ENCODE measurements at regions not wholly inside any gene's neighbourhood (a gene's known extent, or its start where the extent isn't known, plus 50 kb on each side); places are given as distances from the start of the nearest gene placed in this dataset.
A peak's percentile ranks its signal among the peaks of the same experiment; 100 is the strongest.

GRCh38 chr1:234996245-234996757, 132.3 kb downstream of the TOMM20 start:
- peak overlapping the region; percentile 100 for H3K27ac ChIP-seq (ENCODE audit: low read length)
- no peaks in the 10 kb centered on the region for H3K27me3 ChIP-seq (ENCODE audit: control insufficient read depth in 1 of 2, insufficient read depth in 2 of 2, low read length in 2 of 2)
- peaks cover 43% of the 10 kb centered on the region for H3K4me1 ChIP-seq (ENCODE audit: control insufficient read depth, insufficient read depth, low read length)
- H3K4me3 ChIP-seq (ENCODE audit: low read length in 2 of 2) = no peak overlapping the region
- H3K36me3 ChIP-seq (ENCODE audit: control insufficient read depth in 2 of 2, insufficient read depth in 2 of 2, low read length in 2 of 2) = no peaks in the 10 kb centered on the region
- no peaks in the 10 kb centered on the region for H3K9me3 ChIP-seq (ENCODE audit: control insufficient read depth in 2 of 2, low read length in 2 of 2)
- peak overlapping the region in 1 of 2 donors; percentile 39 for H3K9ac ChIP-seq (ENCODE audit: low read length in 2 of 2)

GRCh38 chr1:234994436-234995295, 134.0 kb downstream of the TOMM20 start:
- Histone ChIP-seq H3K36me3 (ENCODE audit: control insufficient read depth in 2 of 2, insufficient read depth in 2 of 2, low read length in 2 of 2) (no peaks in the 10 kb centered on the region), H3K9ac (ENCODE audit: low read length in 2 of 2) (no peak overlapping the region), H3K4me1 (ENCODE audit: control insufficient read depth, insufficient read depth, low read length) (peaks cover 39% of the 10 kb centered on the region), H3K27me3 (ENCODE audit: control insufficient read depth in 1 of 2, insufficient read depth in 2 of 2, low read length in 2 of 2) (no peaks in the 10 kb centered on the region), H3K27ac (ENCODE audit: low read length) (no peak overlapping the region), H3K4me3 (ENCODE audit: low read length in 2 of 2) (no peak overlapping the region), H3K9me3 (ENCODE audit: control insufficient read depth in 2 of 2, low read length in 2 of 2) (no peaks in the 10 kb centered on the region)

- Histone ChIP-seq H3K4me3 (ENCODE audit: low read length in 2 of 2) (no peak overlapping the region), H3K9ac (ENCODE audit: low read length in 2 of 2) (no peak overlapping the region), H3K36me3 (ENCODE audit: control insufficient read depth in 2 of 2, insufficient read depth in 2 of 2, low read length in 2 of 2) (no peaks in the 10 kb centered on the region), H3K9me3 (ENCODE audit: control insufficient read depth in 2 of 2, low read length in 2 of 2) (no peaks in the 10 kb centered on the region), H3K27me3 (ENCODE audit: control insufficient read depth in 1 of 2, insufficient read depth in 2 of 2, low read length in 2 of 2) (no peaks in the 10 kb centered on the region), H3K4me1 (ENCODE audit: control insufficient read depth, insufficient read depth, low read length) (peaks cover 32% of the 10 kb centered on the region), H3K27ac (ENCODE audit: low read length) (no peak overlapping the region)
Measured at GRCh38 chr1:234992065-234992464, 136.6 kb downstream of the TOMM20 start.

GRCh38 chr1:234990874-234991801, 137.5 kb downstream of the TOMM20 start:
- Histone ChIP-seq H3K9me3 (ENCODE audit: control insufficient read depth in 2 of 2, low read length in 2 of 2) (no peaks in the 10 kb centered on the region), H3K27ac (ENCODE audit: low read length) (peak overlapping the region; percentile 98), H3K4me3 (ENCODE audit: low read length in 2 of 2) (no peak overlapping the region), H3K36me3 (ENCODE audit: control insufficient read depth in 2 of 2, insufficient read depth in 2 of 2, low read length in 2 of 2) (no peaks in the 10 kb centered on the region), H3K27me3 (ENCODE audit: control insufficient read depth in 1 of 2, insufficient read depth in 2 of 2, low read length in 2 of 2) (no peaks in the 10 kb centered on the region), H3K9ac (ENCODE audit: low read length in 2 of 2) (no peak overlapping the region), H3K4me1 (ENCODE audit: control insufficient read depth, insufficient read depth, low read length) (peaks cover 35% of the 10 kb centered on the region)

- peaks cover 39% of the 10 kb centered on the region for H3K4me1 ChIP-seq (ENCODE audit: control insufficient read depth, insufficient read depth, low read length)
- H3K27me3 ChIP-seq (ENCODE audit: control insufficient read depth in 1 of 2, insufficient read depth in 2 of 2, low read length in 2 of 2) = no peaks in the 10 kb centered on the region
- H3K4me3 ChIP-seq (ENCODE audit: low read length in 2 of 2) = no peak overlapping the region
- peak overlapping the region; percentile 98 for H3K27ac ChIP-seq (ENCODE audit: low read length)
- no peaks in the 10 kb centered on the region for H3K36me3 ChIP-seq (ENCODE audit: control insufficient read depth in 2 of 2, insufficient read depth in 2 of 2, low read length in 2 of 2)
- no peaks in the 10 kb centered on the region for H3K9me3 ChIP-seq (ENCODE audit: control insufficient read depth in 2 of 2, low read length in 2 of 2)
- peak overlapping the region in 1 of 2 donors; percentile 5 for H3K9ac ChIP-seq (ENCODE audit: low read length in 2 of 2)
Measured at GRCh38 chr1:234990328-234990675, 138.3 kb downstream of the TOMM20 start.

- Histone ChIP-seq H3K9ac (ENCODE audit: low read length in 2 of 2) (peak overlapping the region in 1 of 2 donors; percentile 11), H3K9me3 (ENCODE audit: control insufficient read depth in 2 of 2, low read length in 2 of 2) (no peaks in the 10 kb centered on the region), H3K4me3 (ENCODE audit: low read length in 2 of 2) (no peak overlapping the region), H3K27me3 (ENCODE audit: control insufficient read depth in 1 of 2, insufficient read depth in 2 of 2, low read length in 2 of 2) (no peaks in the 10 kb centered on the region), H3K4me1 (ENCODE audit: control insufficient read depth, insufficient read depth, low read length) (peaks cover 44% of the 10 kb centered on the region), H3K27ac (ENCODE audit: low read length) (peak overlapping the region; percentile 98), H3K36me3 (ENCODE audit: control insufficient read depth in 2 of 2, insufficient read depth in 2 of 2, low read length in 2 of 2) (no peaks in the 10 kb centered on the region)
Measured at GRCh38 chr1:234989479-234990327, 138.9 kb downstream of the TOMM20 start.

GRCh38 chr1:234989019-234989418, 139.6 kb downstream of the TOMM20 start:
- peak overlapping the region; percentile 98 for H3K27ac ChIP-seq (ENCODE audit: low read length)
- peaks cover 48% of the 10 kb centered on the region for H3K4me1 ChIP-seq (ENCODE audit: control insufficient read depth, insufficient read depth, low read length)
- no peaks in the 10 kb centered on the region for H3K36me3 ChIP-seq (ENCODE audit: control insufficient read depth in 2 of 2, insufficient read depth in 2 of 2, low read length in 2 of 2)
- H3K4me3 ChIP-seq (ENCODE audit: low read length in 2 of 2) = no peak overlapping the region
- H3K9me3 ChIP-seq (ENCODE audit: control insufficient read depth in 2 of 2, low read length in 2 of 2) = no peaks in the 10 kb centered on the region
- no peaks in the 10 kb centered on the region for H3K27me3 ChIP-seq (ENCODE audit: control insufficient read depth in 1 of 2, insufficient read depth in 2 of 2, low read length in 2 of 2)
- peak overlapping the region; percentile 0 to 11 for H3K9ac ChIP-seq (ENCODE audit: low read length in 2 of 2)

GRCh38 chr1:234988536-234988935, 140.1 kb downstream of the TOMM20 start:
- H3K9me3 ChIP-seq (ENCODE audit: control insufficient read depth in 2 of 2, low read length in 2 of 2) = no peaks in the 10 kb centered on the region
- no peaks in the 10 kb centered on the region for H3K27me3 ChIP-seq (ENCODE audit: control insufficient read depth in 1 of 2, insufficient read depth in 2 of 2, low read length in 2 of 2)
- peak overlapping the region in 1 of 2 donors; percentile 11 for H3K9ac ChIP-seq (ENCODE audit: low read length in 2 of 2)
- H3K4me1 ChIP-seq (ENCODE audit: control insufficient read depth, insufficient read depth, low read length) = peaks cover 50% of the 10 kb centered on the region
- peak overlapping the region; percentile 98 for H3K27ac ChIP-seq (ENCODE audit: low read length)
- no peak overlapping the region for H3K4me3 ChIP-seq (ENCODE audit: low read length in 2 of 2)
- H3K36me3 ChIP-seq (ENCODE audit: control insufficient read depth in 2 of 2, insufficient read depth in 2 of 2, low read length in 2 of 2) = no peaks in the 10 kb centered on the region

- H3K27ac ChIP-seq (ENCODE audit: low read length) = peak overlapping the region; percentile 98
- no peaks in the 10 kb centered on the region for H3K27me3 ChIP-seq (ENCODE audit: control insufficient read depth in 1 of 2, insufficient read depth in 2 of 2, low read length in 2 of 2)
- H3K9me3 ChIP-seq (ENCODE audit: control insufficient read depth in 2 of 2, low read length in 2 of 2) = no peaks in the 10 kb centered on the region
- H3K4me1 ChIP-seq (ENCODE audit: control insufficient read depth, insufficient read depth, low read length) = peaks cover 53% of the 10 kb centered on the region
- no peak overlapping the region for H3K4me3 ChIP-seq (ENCODE audit: low read length in 2 of 2)
- H3K36me3 ChIP-seq (ENCODE audit: control insufficient read depth in 2 of 2, insufficient read depth in 2 of 2, low read length in 2 of 2) = no peaks in the 10 kb centered on the region
- peak overlapping the region; percentile 59 to 69 for H3K9ac ChIP-seq (ENCODE audit: low read length in 2 of 2)
Measured at GRCh38 chr1:234988155-234988517, 140.5 kb downstream of the TOMM20 start.
